Stimulated activated naive B cell treated with anti-CD40 and anti-IgM and Interleukin-4, amounts not matched to agents 10 μg/mL and 1 μg/mL and 100 μg/mL, for 72 hours (primary cell): ENCODE measurements at regions not wholly inside any gene's neighbourhood (a gene's known extent, or its start where the extent isn't known, plus 50 kb on each side); places are given as distances from the start of the nearest gene placed in this dataset.
A peak's percentile ranks its signal among the peaks of the same experiment; 100 is the strongest.
"Not testable (repeated sequence)": the region's sequence is repeated elsewhere in the genome, so short reads cannot be mapped to it uniquely, and the experiment has no call there.

ENCODE experiments used
- ATAC-seq, 2 donors: fragments of 150-1000 bp; cut with Tn5 transposase; replicated peaks; 2 replicates each; pipeline ENCODE4 v1.10.0; 2021; ENCODE audit warnings: moderate library complexity in 1 of 2
- DNase-seq: peaks from one replicate; pipeline ENCODE4 v3.0.0; 2021
- H3K27ac Mint-ChIP-seq: one replicate; pipeline ENCODE4 v1.8.0; 2022; ENCODE audit warnings: mild to moderate bottlenecking, mixed read lengths
- H3K27me3 Mint-ChIP-seq, 2 donors: one replicate each; pipeline ENCODE4 v1.8.0; 2022; ENCODE audit warnings: mixed read lengths in 2 of 2
- H3K36me3 Mint-ChIP-seq, 2 donors: one replicate each; pipeline ENCODE4 v1.8.0; 2022; ENCODE audit warnings: mixed read lengths in 2 of 2, mild to moderate bottlenecking in 1 of 2
- H3K4me1 Mint-ChIP-seq, 2 donors: one replicate each; pipeline ENCODE4 v1.8.0; 2022; ENCODE audit warnings: mixed read lengths in 2 of 2, mild to moderate bottlenecking in 1 of 2
- H3K4me3 Mint-ChIP-seq, 2 donors: one replicate each; pipeline ENCODE4 v1.8.0; 2022; ENCODE audit warnings: mild to moderate bottlenecking in 2 of 2, mixed read lengths in 2 of 2, moderate library complexity in 1 of 2
- H3K9me3 Mint-ChIP-seq, 2 donors: one replicate each; pipeline ENCODE4 v1.8.0; 2022; ENCODE audit warnings: mixed read lengths in 2 of 2, mild to moderate bottlenecking in 1 of 2

DNA sequence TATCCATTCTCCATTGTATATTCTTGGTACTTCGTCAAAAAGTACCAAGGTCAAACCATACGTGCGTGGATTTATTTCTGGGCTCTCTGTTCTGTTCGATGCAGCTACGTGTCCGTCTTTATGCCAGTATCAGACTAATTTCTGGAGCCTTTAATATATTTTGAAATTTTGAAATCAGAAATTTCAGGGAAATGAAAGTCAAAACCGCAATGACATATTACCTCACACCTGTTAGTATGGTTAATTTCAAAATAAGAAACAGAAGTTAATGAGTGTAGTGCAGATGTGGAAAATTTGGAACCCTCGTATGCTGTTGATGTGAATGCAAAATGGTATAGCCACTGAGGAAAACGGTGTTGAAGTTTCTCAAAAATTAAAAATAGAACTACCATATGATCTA is 156.1 kb upstream of the TRIB2 start:
- DNase-seq (no peak), ATAC-seq (peak in 1 of 2 donors; percentile 3)
- no peak overlapping the region for H3K4me3 Mint-ChIP-seq
- no peaks in the 10 kb centered on the region for H3K9me3 Mint-ChIP-seq
- H3K27ac Mint-ChIP-seq = no peak overlapping the region
- no peaks in the 10 kb centered on the region for H3K36me3 Mint-ChIP-seq
- peaks cover 14 to 17% of the 10 kb centered on the region in 2 donors for H3K4me1 Mint-ChIP-seq
- peaks cover 15 to 22% of the 10 kb centered on the region in 2 donors for H3K27me3 Mint-ChIP-seq

DNA sequence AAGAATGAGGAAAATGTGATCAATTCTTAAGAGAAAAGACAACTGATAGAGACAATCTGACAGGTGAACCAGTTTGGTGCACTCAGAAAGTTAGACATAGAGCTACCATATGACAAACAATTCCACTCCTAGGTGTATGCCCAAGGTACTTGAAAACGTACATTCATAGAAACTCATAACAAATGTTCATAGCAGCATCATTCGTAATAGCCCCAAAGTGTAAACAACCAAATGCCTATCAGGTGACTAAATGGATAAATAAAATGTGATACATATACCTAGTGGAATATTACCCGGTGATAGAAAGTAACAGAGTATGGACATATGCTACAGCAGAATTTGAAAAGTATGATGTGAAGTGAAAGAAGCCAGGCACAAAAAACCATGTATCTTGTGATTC is 149.3 kb upstream of the TRIB2 start:
- Mint-ChIP-seq H3K4me1 (peaks cover 0 to 7% of the 10 kb centered on the region in 2 donors), H3K9me3 (no peaks in the 10 kb centered on the region), H3K4me3 (no peak overlapping the region), H3K27me3 (peaks cover 30 to 34% of the 10 kb centered on the region in 2 donors), H3K36me3 (peaks cover 0 to 1% of the 10 kb centered on the region in 2 donors), H3K27ac (no peak overlapping the region)
- no peak for DNase-seq
- ATAC-seq = no peak

DNA sequence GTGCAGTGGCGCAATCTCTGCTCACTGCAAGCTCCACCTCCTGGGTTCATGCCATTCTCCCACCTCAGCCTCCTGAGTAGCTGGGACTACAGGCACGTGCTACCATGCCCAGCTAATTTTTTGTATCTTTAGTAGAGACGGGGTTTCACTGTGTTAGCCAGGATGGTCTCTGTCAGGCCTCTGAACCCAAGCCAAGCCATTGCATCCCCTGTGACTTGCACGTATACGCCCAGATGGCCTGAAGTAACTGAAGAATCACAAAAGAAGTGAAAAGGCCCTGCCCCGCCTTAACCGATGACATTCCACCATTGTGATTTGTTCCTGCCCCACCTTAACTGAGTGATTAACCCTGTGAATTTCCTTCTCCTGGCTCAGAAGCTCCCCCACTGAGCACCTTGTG is 147.2 kb upstream of the TRIB2 start:
- H3K27me3 Mint-ChIP-seq = peaks cover 24 to 34% of the 10 kb centered on the region in 2 donors
- H3K36me3 Mint-ChIP-seq, H3K9me3 Mint-ChIP-seq, DNase-seq, H3K4me1 Mint-ChIP-seq, H3K27ac Mint-ChIP-seq, ATAC-seq, H3K4me3 Mint-ChIP-seq: not testable (repeated sequence)

DNA sequence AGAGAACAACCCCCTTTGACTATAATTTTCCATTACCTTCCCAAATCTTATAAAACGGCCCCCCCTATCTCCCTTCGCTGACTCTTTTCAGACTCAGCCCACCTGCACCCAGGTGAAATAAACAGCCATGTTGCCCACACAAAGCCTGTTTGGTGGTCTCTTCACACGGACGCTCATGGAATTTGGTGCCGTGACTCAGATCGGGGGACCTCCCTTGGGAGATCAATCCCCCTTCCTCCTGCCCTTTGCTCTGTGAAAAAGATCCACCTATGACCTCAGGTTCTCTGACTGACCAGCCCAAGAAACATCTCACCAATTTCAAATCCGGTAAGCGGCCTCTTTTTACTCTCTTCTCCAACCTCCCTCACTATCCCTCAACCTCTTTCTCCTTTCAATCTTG is 146.8 kb upstream of the TRIB2 start:
- H3K36me3 Mint-ChIP-seq, ATAC-seq, DNase-seq, H3K4me3 Mint-ChIP-seq, H3K4me1 Mint-ChIP-seq, H3K9me3 Mint-ChIP-seq: not testable (repeated sequence)
- H3K27me3 Mint-ChIP-seq = peaks cover 22 to 31% of the 10 kb centered on the region in 2 donors
- H3K27ac Mint-ChIP-seq = peak overlapping the region; percentile 44

DNA sequence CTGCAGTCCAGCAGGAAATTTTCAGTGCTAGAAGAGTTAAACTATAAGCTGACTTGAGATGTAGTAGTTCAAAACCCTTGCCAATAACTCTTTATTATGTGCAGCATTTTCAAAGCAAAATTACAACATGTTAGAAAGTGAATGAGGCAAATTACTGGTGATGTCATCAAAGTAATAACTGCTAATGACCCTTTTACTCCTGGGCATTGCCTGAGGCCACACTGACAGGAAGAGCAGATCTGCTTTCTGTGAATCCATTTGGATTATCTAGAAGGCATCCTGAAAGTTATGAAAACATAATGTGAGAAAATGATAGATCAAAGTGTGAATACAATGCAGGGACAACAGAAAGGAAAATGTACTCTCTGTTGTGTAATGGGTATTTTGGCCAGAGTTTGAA is 139.6 kb upstream of the TRIB2 start:
- no peaks in the 10 kb centered on the region for H3K36me3 Mint-ChIP-seq
- H3K4me3 Mint-ChIP-seq = no peak overlapping the region
- no peak overlapping the region for H3K27ac Mint-ChIP-seq
- DNase-seq (no peak), ATAC-seq (no peak)
- no peaks in the 10 kb centered on the region for H3K4me1 Mint-ChIP-seq
- no peaks in the 10 kb centered on the region for H3K9me3 Mint-ChIP-seq
- H3K27me3 Mint-ChIP-seq = peaks cover 12 to 14% of the 10 kb centered on the region in 2 donors

DNA sequence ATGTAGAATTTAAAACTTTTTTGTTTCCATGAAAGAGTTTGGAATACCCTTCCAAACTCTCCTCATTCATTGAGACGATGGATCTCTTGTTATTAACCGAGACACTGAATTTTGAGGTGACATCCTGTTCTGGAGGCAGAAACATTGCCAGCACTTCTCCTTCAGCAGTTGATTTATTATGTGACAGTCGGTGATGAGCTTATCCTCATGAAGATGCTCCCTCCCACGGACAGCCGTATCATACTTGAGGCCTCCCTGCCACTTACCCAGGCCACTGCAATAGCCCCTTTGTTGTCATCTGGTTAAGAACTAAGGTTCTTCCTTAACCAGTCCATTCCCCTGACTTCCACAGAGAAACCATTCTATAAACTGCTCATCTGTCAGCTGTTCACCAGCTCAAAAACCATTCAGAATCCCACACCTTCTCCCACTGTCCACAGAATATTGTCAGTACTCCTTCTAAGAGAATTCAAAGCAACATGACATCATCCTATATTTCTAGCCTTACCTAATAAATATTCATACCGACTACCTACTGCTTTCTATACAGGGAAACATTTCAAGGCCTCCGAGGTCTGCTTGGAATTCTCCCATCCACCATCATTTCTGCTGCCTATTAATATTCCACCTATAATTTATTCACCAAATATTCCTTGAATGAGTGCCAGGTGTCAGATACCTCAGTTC is 139.0 kb upstream of the TRIB2 start:
- DNase-seq (no peak), ATAC-seq (no peak)
- H3K36me3 Mint-ChIP-seq = no peaks in the 10 kb centered on the region
- H3K27me3 Mint-ChIP-seq = peaks cover 8 to 12% of the 10 kb centered on the region in 2 donors
- no peaks in the 10 kb centered on the region for H3K4me1 Mint-ChIP-seq
- H3K9me3 Mint-ChIP-seq = no peaks in the 10 kb centered on the region
- no peak overlapping the region for H3K27ac Mint-ChIP-seq
- H3K4me3 Mint-ChIP-seq = no peak overlapping the region

DNA sequence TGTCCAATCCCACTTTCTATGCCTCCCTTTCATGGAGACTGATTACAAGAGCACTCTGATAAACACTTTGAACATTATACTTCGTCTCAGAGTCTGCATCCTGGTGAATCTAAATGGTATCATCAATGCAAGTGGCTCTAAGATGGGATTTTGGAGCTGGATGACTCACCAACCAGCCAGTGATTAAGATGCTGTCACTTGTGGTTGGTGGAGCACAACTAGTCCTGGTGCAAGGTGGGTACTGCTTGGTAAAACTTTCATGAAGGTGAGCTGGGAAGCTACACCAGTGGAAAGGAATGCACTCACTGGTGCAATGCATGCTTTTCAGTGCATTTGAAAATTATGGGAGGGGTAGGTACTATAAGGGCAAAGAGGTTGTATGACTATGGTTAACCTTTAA is 137.7 kb upstream of the TRIB2 start:
- ATAC-seq (no peak), DNase-seq (no peak)
- no peaks in the 10 kb centered on the region for H3K9me3 Mint-ChIP-seq
- H3K36me3 Mint-ChIP-seq = no peaks in the 10 kb centered on the region
- no peak overlapping the region for H3K4me3 Mint-ChIP-seq
- no peak overlapping the region for H3K27ac Mint-ChIP-seq
- H3K27me3 Mint-ChIP-seq = peaks cover 0 to 12% of the 10 kb centered on the region in 2 donors
- H3K4me1 Mint-ChIP-seq = no peaks in the 10 kb centered on the region

DNA sequence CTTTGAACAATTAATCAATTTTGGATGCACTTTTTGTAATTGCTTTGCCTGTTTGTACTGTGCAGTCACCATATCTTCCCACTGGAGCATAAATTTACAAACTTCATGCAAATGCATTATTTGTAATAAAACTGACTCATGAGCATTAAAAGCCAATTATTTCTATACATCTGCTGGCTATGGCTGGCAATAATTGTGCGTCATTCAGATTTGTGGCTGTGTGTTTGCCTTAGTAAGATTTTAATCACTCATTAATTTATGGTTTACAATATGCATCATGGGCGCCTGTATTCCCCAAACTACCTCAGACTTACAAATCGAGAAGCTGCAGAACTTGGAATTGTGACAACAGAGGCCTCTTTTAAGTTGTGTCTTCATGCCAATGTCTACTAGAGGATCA is 132.4 kb upstream of the TRIB2 start:
- Mint-ChIP-seq H3K4me1 (peaks cover 19 to 26% of the 10 kb centered on the region in 2 donors), H3K27ac (no peak overlapping the region), H3K36me3 (no peaks in the 10 kb centered on the region), H3K27me3 (no peaks in the 10 kb centered on the region), H3K9me3 (peaks cover 0 to 2% of the 10 kb centered on the region in 2 donors), H3K4me3 (no peak overlapping the region)
- ATAC-seq (no peak), DNase-seq (no peak)

DNA sequence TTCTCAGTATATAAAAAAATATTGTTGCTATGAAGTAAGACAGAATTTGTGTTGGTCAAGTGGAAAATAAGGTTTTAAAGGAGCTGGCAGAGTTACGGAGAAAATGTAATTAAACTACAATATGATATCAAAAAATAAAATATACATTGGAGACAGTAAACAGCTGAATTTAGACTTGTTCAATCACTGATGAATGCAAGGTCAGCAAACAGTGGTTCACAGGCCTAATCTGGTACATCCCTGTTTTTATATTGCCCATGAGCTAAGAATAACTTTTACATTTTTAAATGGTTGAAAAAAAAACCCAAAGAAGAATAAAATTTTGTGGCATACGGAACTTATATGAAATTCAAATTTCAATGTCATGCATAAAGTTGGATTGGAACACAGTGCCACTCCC is 131.0 kb upstream of the TRIB2 start:
- H3K9me3 Mint-ChIP-seq = peaks cover 0 to 2% of the 10 kb centered on the region in 2 donors
- no peaks in the 10 kb centered on the region for H3K36me3 Mint-ChIP-seq
- no peak overlapping the region for H3K4me3 Mint-ChIP-seq
- peaks cover 29 to 39% of the 10 kb centered on the region in 2 donors for H3K4me1 Mint-ChIP-seq
- ATAC-seq (no peak), DNase-seq (no peak)
- H3K27me3 Mint-ChIP-seq = no peaks in the 10 kb centered on the region
- H3K27ac Mint-ChIP-seq = no peak overlapping the region

DNA sequence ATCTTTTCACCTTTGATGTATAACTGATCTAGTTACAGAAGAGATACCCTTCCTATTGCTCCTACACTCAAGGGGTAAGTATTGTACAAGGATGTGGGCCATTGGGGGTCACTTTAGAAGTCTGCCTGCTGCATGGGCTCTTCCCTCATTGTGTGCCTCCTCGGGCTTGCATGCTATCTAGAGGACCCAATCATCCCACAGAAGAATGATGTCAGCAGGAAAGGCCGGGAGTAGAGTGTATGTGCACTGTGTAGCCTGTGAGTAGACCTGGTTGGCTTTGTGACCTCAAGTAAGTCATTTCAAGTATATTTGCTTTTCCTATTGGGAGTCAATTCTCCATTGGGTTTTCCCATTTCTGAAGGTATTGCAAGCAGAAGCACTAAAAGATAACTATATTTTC is 129.5 kb upstream of the TRIB2 start:
- Mint-ChIP-seq H3K27ac (no peak overlapping the region), H3K4me1 (peaks cover 34 to 39% of the 10 kb centered on the region in 2 donors), H3K9me3 (peaks cover 0 to 2% of the 10 kb centered on the region in 2 donors), H3K36me3 (no peaks in the 10 kb centered on the region), H3K4me3 (no peak overlapping the region), H3K27me3 (no peaks in the 10 kb centered on the region)
- ATAC-seq (no peak), DNase-seq (no peak)

DNA sequence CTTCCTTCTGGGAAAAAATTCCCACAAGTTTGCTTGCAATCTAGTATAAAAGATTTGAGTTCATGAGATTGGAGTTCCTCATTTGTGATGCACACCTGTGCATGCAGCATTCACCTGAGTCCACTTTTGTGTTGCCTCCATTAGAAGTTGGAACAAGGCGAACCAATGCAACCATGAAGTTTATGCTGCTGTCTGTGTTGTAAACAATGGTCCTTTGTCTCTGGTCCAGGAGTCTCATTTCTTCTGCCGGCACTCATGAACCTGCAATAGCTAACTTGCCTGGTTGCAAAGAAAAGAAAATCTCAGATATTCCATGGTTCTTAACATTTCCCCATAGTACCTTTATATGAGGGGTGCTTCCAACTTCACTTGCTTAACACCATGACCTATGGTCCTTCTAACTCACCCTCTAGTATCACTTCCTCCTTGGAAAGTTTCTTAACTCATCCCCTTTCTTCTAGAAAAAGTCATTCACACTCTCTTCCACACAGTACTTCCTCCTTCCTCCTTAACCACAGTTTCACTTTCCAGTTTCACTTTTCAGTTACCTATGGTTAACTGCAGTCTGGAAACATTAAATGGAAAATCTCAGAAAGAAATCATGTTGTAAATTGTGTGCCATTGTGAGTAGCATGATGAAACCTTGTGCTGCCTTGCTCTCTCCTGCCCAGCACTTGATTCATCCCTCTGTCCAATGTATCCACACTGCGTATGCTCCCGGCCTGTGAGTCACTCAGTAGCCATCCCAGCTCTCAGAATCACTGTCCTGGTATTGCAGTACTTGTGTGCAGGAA is 128.8 kb upstream of the TRIB2 start:
- peak; percentile 8 for DNase-seq
- Mint-ChIP-seq H3K27ac (peak overlapping the region; percentile 6), H3K36me3 (no peaks in the 10 kb centered on the region), H3K4me3 (no peak overlapping the region), H3K4me1 (peaks cover 34 to 39% of the 10 kb centered on the region in 2 donors), H3K27me3 (no peaks in the 10 kb centered on the region), H3K9me3 (peaks cover 0 to 2% of the 10 kb centered on the region in 2 donors)
- ATAC-seq = peak; percentile 99

DNA sequence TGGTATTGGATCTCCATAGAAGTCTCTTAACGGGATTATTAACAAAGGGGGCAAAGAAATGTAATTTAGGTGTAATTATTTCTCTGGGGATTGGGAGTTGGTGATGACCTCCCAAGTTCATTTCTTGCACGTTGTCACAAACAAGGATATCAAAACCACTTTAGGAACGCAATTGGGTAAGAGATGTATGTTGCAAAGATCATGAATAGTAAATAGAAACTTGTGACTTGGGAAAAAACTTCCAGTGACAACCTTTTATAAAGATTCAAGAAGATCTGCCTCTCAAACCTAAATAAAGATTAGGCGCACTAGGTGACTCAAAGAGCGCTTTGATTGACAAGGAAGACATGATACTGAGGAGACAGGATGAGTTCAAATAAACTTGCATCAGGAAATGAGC is 127.8 kb upstream of the TRIB2 start:
- Mint-ChIP-seq H3K36me3 (no peaks in the 10 kb centered on the region), H3K9me3 (peaks cover 0 to 2% of the 10 kb centered on the region in 2 donors), H3K27me3 (no peaks in the 10 kb centered on the region), H3K4me3 (no peak overlapping the region), H3K27ac (no peak overlapping the region), H3K4me1 (peaks cover 34 to 39% of the 10 kb centered on the region in 2 donors)
- DNase-seq (no peak), ATAC-seq (no peak)

DNA sequence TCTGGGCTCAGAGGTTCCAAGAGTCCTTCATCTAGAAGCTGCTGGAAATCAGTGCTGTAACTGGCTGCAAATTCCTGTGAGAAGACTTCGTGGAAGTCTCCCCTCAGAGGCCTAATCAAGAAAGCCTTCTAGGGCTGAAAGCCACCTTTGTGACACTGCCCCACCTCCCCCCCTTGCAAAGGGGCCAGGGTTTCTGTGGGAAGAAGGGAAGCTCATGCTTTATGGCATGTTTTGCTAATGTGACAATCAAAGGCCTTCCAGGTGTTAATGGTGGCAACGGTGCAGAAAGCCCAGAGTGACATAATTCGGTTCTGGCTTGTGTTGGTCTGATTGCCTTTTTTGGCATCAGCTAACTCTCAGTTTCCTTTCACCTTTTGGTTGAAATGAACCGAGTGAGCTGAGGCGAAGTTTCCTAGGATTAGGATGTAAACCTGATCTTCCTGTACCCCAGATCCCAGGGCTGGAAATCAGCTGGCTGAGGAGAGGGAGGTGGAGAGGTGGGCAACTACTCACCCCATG is 126.9 kb upstream of the TRIB2 start:
- H3K36me3 Mint-ChIP-seq = no peaks in the 10 kb centered on the region
- H3K27ac Mint-ChIP-seq = no peak overlapping the region
- no peaks in the 10 kb centered on the region for H3K27me3 Mint-ChIP-seq
- H3K4me3 Mint-ChIP-seq = no peak overlapping the region
- H3K4me1 Mint-ChIP-seq = peaks cover 34 to 39% of the 10 kb centered on the region in 2 donors
- H3K9me3 Mint-ChIP-seq = peaks cover 0 to 2% of the 10 kb centered on the region in 2 donors
- DNase-seq = no peak
- no peak for ATAC-seq

DNA sequence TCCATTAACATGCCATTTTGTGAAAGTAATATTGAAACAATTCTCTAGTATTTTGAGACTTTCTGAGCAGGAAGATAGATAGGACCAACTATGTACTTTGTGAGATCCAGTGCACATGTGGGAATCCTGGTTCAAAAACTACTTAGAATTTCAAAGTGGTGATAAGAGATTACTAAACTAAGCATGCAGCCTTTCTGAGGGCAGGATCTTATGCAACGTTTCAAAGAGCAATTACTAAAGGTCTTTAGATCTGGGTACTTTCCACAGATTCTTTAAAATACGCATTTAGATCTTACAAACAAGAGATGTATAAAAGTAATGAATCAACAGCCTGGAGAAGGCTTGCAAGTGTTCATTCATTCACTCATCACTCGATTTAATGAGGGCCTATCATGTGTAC is 124.4 kb upstream of the TRIB2 start:
- H3K4me3 Mint-ChIP-seq = no peak overlapping the region
- no peak for DNase-seq
- peaks cover 0 to 6% of the 10 kb centered on the region in 2 donors for H3K27me3 Mint-ChIP-seq
- H3K4me1 Mint-ChIP-seq = peaks cover 28 to 33% of the 10 kb centered on the region in 2 donors
- peaks cover 0 to under 1% of the 10 kb centered on the region in 2 donors for H3K9me3 Mint-ChIP-seq
- H3K36me3 Mint-ChIP-seq = no peaks in the 10 kb centered on the region
- no peak overlapping the region for H3K27ac Mint-ChIP-seq
- ATAC-seq = no peak

DNA sequence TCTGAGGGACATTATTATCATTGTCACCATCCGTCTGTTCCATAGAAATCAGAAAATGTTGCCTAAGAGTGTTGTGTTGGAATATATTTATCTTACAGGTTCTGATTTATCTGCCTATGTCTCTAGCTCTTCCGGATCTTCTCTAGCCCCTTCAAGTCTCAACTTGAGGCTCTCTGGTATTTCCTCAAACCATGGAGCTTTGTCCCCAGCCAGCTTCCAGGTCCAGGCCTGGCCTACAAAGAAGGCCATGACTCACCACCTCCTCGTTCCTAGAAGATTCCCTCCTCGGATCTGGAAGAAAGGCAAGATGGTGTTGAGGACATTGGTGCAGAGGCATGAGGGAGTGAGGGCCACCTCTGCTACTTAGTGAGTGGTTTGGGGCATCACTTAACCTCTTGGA is 122.1 kb upstream of the TRIB2 start:
- no peak overlapping the region for H3K4me3 Mint-ChIP-seq
- H3K27ac Mint-ChIP-seq = no peak overlapping the region
- no peaks in the 10 kb centered on the region for H3K36me3 Mint-ChIP-seq
- peaks cover 10 to 14% of the 10 kb centered on the region in 2 donors for H3K4me1 Mint-ChIP-seq
- ATAC-seq = no peak
- H3K27me3 Mint-ChIP-seq = peaks cover 0 to 15% of the 10 kb centered on the region in 2 donors
- no peaks in the 10 kb centered on the region for H3K9me3 Mint-ChIP-seq
- no peak for DNase-seq
